SH-SY5Y (cell line): ENCODE measurements at regions not wholly inside any gene's neighbourhood (a gene's known extent, or its start where the extent isn't known, plus 50 kb on each side); places are given as distances from the start of the nearest gene placed in this dataset.

ENCODE experiments used
- GATA2 ChIP-seq: IDR thresholded peaks from 2 replicates; pipeline ENCODE4 v1.6.1; 2011; ENCODE audit warnings: mild to moderate bottlenecking, low read depth, low read length
- GATA3 ChIP-seq: IDR thresholded peaks from 2 replicates; pipeline ENCODE4 v1.6.1; 2011; ENCODE audit warnings: low read depth, mild to moderate bottlenecking, low read length, moderate library complexity

- TF ChIP-seq GATA3 (no peak), GATA2 (no peak)
These were observed 216.1 kb downstream of the ABCC12 start for GRCh38 chr16:47939680-47940079.

- TF ChIP-seq GATA2 (no peak), GATA3 (no peak)
These were observed 217.5 kb downstream of the ABCC12 start for GRCh38 chr16:47938272-47938671.

- TF ChIP-seq GATA2 (no peak), GATA3 (no peak)
These were observed 227.8 kb downstream of the ABCC12 start for GRCh38 chr16:47928008-47928407.

- TF ChIP-seq GATA2 (no peak), GATA3 (no peak)
These were observed 228.5 kb downstream of the ABCC12 start for GRCh38 chr16:47927330-47927729.

- TF ChIP-seq GATA3 (no peak), GATA2 (no peak)
These were observed 229.9 kb downstream of the ABCC12 start for GRCh38 chr16:47925811-47926460.

GRCh38 chr16:47924950-47925349 is 230.8 kb downstream of the ABCC12 start:
- TF ChIP-seq GATA2 = no peak
- TF ChIP-seq GATA3 = no peak

- TF ChIP-seq GATA3 (no peak), GATA2 (no peak)
These were observed 234.3 kb downstream of the ABCC12 start for GRCh38 chr16:47921535-47921934.

GRCh38 chr16:47920709-47921108 is 235.1 kb downstream of the ABCC12 start:
- TF ChIP-seq GATA3 (no peak), GATA2 (no peak)

GRCh38 chr16:47917118-47917517 is 238.7 kb downstream of the ABCC12 start:
- TF ChIP-seq GATA3 (no peak), GATA2 (no peak)

GRCh38 chr16:47916266-47916665 is 239.5 kb downstream of the ABCC12 start:
- TF ChIP-seq GATA2 (no peak), GATA3 (no peak)

GRCh38 chr16:47907109-47907508 is 248.7 kb downstream of the ABCC12 start:
- TF ChIP-seq GATA2 (no peak), GATA3 (no peak)

GRCh38 chr16:47905771-47906170 is 250.0 kb downstream of the ABCC12 start:
- no peak for TF ChIP-seq GATA3
- TF ChIP-seq GATA2 = no peak

GRCh38 chr16:47904691-47905090 is 251.1 kb downstream of the ABCC12 start:
- TF ChIP-seq GATA2 (no peak), GATA3 (no peak)

- TF ChIP-seq GATA2 (no peak), GATA3 (no peak)
These were observed 252.3 kb downstream of the ABCC12 start for GRCh38 chr16:47903470-47903869.

- TF ChIP-seq GATA2 (no peak), GATA3 (no peak)
These were observed 260.6 kb downstream of the ABCC12 start for GRCh38 chr16:47895146-47895545.

- TF ChIP-seq GATA2 (no peak), GATA3 (no peak)
These were observed 262.8 kb downstream of the ABCC12 start for GRCh38 chr16:47892999-47893398.
